ENCODE measurements at regions not wholly inside any gene's neighbourhood (a gene's known extent, or its start where the extent isn't known, plus 50 kb on each side); places are given as distances from the start of the nearest gene placed in this dataset.

GRCh38 chr14:103196716-103197115 is 73.5 kb downstream of the TNFAIP2 start:
- DNase-seq, result no peak
- TF ChIP-seq CTCF (IDR thresholded peaks at IDR 0.05), result no peak
- no peak for ATAC-seq
- Histone ChIP-seq H3K4me1 (ENCODE audit: low read depth) (no peaks in the 10 kb centered on the region), H3K4me3 (no peak overlapping the region), H3K36me3 (ENCODE audit: low read depth) (no peaks in the 10 kb centered on the region), H3K9me3 (peaks cover 4% of the 10 kb centered on the region)
- intact Hi-C loops (cut with DNase I, micrococcal nuclease), result no loop called here

- Histone ChIP-seq H3K4me3 (no peak overlapping the region), H3K36me3 (ENCODE audit: low read depth) (no peaks in the 10 kb centered on the region), H3K4me1 (ENCODE audit: low read depth) (no peaks in the 10 kb centered on the region), H3K9me3 (peaks cover 4% of the 10 kb centered on the region)
- no peak for DNase-seq
- ATAC-seq, result peak; percentile 46
- intact Hi-C loops (cut with DNase I, micrococcal nuclease), result no loop called here
- TF ChIP-seq CTCF (IDR thresholded peaks at IDR 0.05), result no peak
Observed at GRCh38 chr14:103198131-103199105, 75.2 kb downstream of the TNFAIP2 start.

GRCh38 chr14:103199124-103199523 is 75.9 kb downstream of the TNFAIP2 start:
- no peak for DNase-seq
- intact Hi-C loops (cut with DNase I, micrococcal nuclease), result no loop called here
- H3K4me1 ChIP-seq (ENCODE audit: low read depth), result no peaks in the 10 kb centered on the region
- peak; percentile 56 for ATAC-seq
- H3K4me3 ChIP-seq, result no peak overlapping the region
- no peaks in the 10 kb centered on the region for H3K36me3 ChIP-seq (ENCODE audit: low read depth)
- no peak for TF ChIP-seq CTCF (IDR thresholded peaks at IDR 0.05)
- H3K9me3 ChIP-seq, result peaks cover 11% of the 10 kb centered on the region

- ATAC-seq (no peak), DNase-seq (no peak)
- Histone ChIP-seq H3K4me3 (no peak overlapping the region), H3K36me3 (ENCODE audit: low read depth) (no peaks in the 10 kb centered on the region), H3K9me3 (peaks cover 21% of the 10 kb centered on the region), H3K4me1 (ENCODE audit: low read depth) (no peaks in the 10 kb centered on the region)
- intact Hi-C loops (cut with DNase I, micrococcal nuclease), result no loop called here
- TF ChIP-seq CTCF (IDR thresholded peaks at IDR 0.05), result no peak
Observed at GRCh38 chr14:103201801-103202200, 78.5 kb downstream of the TNFAIP2 start.

GRCh38 chr14:103204852-103205540 is 81.7 kb downstream of the TNFAIP2 start:
- H3K4me1 ChIP-seq (ENCODE audit: low read depth), result no peaks in the 10 kb centered on the region
- no peaks in the 10 kb centered on the region for H3K36me3 ChIP-seq (ENCODE audit: low read depth)
- intact Hi-C loops (cut with DNase I, micrococcal nuclease), result no loop called here
- no peak overlapping the region for H3K4me3 ChIP-seq
- no peak for TF ChIP-seq CTCF (IDR thresholded peaks at IDR 0.05)
- DNase-seq, result no peak
- H3K9me3 ChIP-seq, result peaks cover 21% of the 10 kb centered on the region
- no peak for ATAC-seq

Data from mucosa of descending colon (tissue), 3 donors.